Suprapubic skin (tissue), 4 donors: ENCODE measurements at regions not wholly inside any gene's neighbourhood (a gene's known extent, or its start where the extent isn't known, plus 50 kb on each side); places are given as distances from the start of the nearest gene placed in this dataset.

Source experiments
- CTCF ChIP-seq, 2 donors: fragments of 200-600 bp in 1 of 2; fragments of 450-650 bp in 1 of 2; sonication (generic) in 1 of 2; IDR thresholded peaks; one replicate each; pipeline ENCODE4 v1.5.1; 2016 to 2019; ENCODE audit warnings: antibody characterized with exemption in 2 of 2, mild to moderate bottlenecking in 1 of 2, moderate library complexity in 1 of 2
- EP300 ChIP-seq: sonication (generic); formaldehyde crosslinking; IDR thresholded peaks from one replicate; pipeline ENCODE4 v1.6.1; 2017; ENCODE audit warnings: antibody characterized with exemption
- POLR2A ChIP-seq, 2 donors: fragments of 450-650 bp; IDR thresholded peaks; one replicate each; pipeline ENCODE4 v1.6.1; 2017; ENCODE audit warnings: antibody characterized with exemption in 2 of 2, mild to moderate bottlenecking in 2 of 2, moderate library complexity in 2 of 2
- POLR2AphosphoS5 ChIP-seq, 3 donors: sonication (generic); formaldehyde crosslinking; IDR thresholded peaks; one replicate each; pipeline ENCODE4 v1.6.1; 2017; ENCODE audit warnings: antibody characterized with exemption in 3 of 3

- TF ChIP-seq CTCF (IDR thresholded peaks at IDR 0.05) = no peak
- no peak for TF ChIP-seq POLR2A (IDR thresholded peaks at IDR 0.05)
- no peak for TF ChIP-seq POLR2AphosphoS5 (IDR thresholded peaks at IDR 0.05)
- TF ChIP-seq EP300 = no peak
These were observed 367.6 kb downstream of the BRD1 start for GRCh38 chr22:49460091-49460490.
